HCT116 (cell line): ENCODE measurements at regions not wholly inside any gene's neighbourhood (a gene's known extent, or its start where the extent isn't known, plus 50 kb on each side); places are given as distances from the start of the nearest gene placed in this dataset.

Experiments used
- ATAC-seq: fragments of 200-7000 bp; cut with Tn5 transposase; 2 replicates; pipeline ENCODE4 v1.9.1; 2020; ENCODE audit warnings: mild to moderate bottlenecking, moderate library complexity
- BruUV-seq: library from RNA; stranded (reverse); fragments of 400-500 nt; replicated peaks from 2 replicates; lab custom pipeline; 2021; lab: Mats Ljungman, UMichigan
- CTCF ChIA-PET: fragments of 300-600 bp; sonication (Branson Sonifier 250); formaldehyde crosslinking; loops from one replicate; lab custom pipeline; 2021; ENCODE audit warnings: antibody characterized with exemption; lab: Charles Lee
- POLR2A ChIA-PET: fragments of 300-600, 350-600 bp; sonication (Branson Sonifier 250); formaldehyde crosslinking; loops from one replicate; lab custom pipeline; 2021; ENCODE audit warnings: antibody characterized with exemption; lab: Charles Lee
- RAD21 ChIA-PET, 2 experiments: fragments of 300-600 bp; sonication (Branson Sonifier 250); formaldehyde crosslinking; loops; one replicate each; lab custom pipeline; 2023; ENCODE audit warnings: low total read pairs in 2 of 2; ENCODE audit not compliant: uncharacterized antibody in 2 of 2, unreplicated experiment in 2 of 2, low non-redundant PET in 1 of 2; lab: Charles Lee
- DNase-seq: peaks from one replicate; pipeline ENCODE4 v3.0.0-alpha.2; 2010; ENCODE audit warnings: low read depth, low spot score
- H2AFZ ChIP-seq: fragments of 200-600 bp; shearing (Covaris generic), sonication (generic); 2 replicates; pipeline ENCODE4 v1.6.1; 2017; ENCODE audit warnings: low read depth, mixed run types, mixed read lengths, antibody characterized with exemption, low read length; ENCODE audit not compliant: poor library complexity, severe bottlenecking
- H3K27ac ChIP-seq: 2 replicates; pipeline ENCODE4 v1.5.1; 2012; ENCODE audit warnings: low read depth, low read length
- H3K27me3 ChIP-seq: fragments of 200-600 bp; sonication (generic); 2 replicates; pipeline ENCODE4 v1.6.1; 2016; ENCODE audit warnings: mixed run types, low read length, mixed read lengths; ENCODE audit not compliant: insufficient read depth
- H3K36me3 ChIP-seq, 2 experiments: fragments of 200-500 bp in 1 of 2; fragments of 200-600 bp in 1 of 2; sonication (Bioruptor generic) in 1 of 2; sonication (generic) in 1 of 2; 2 replicates each; pipeline versions ENCODE4 v1.5.1 to v1.6.1; 2014 to 2016; ENCODE audit warnings: low read length in 2 of 2, inconsistent platforms in 1 of 2, mixed read lengths in 1 of 2, mixed run types in 1 of 2; ENCODE audit not compliant: insufficient read depth in 2 of 2, control insufficient read depth in 1 of 2
- H3K4me1 ChIP-seq, 2 experiments: fragments of 200-600 bp in 1 of 2; sonication (generic) in 1 of 2; 2 replicates each; pipeline versions ENCODE4 v1.5.1 to v1.6.1; 2012 to 2017; ENCODE audit warnings: low read length in 2 of 2, inconsistent platforms in 1 of 2, mild to moderate bottlenecking in 1 of 2, mixed read lengths in 1 of 2, mixed run types in 1 of 2, moderate library complexity in 1 of 2; ENCODE audit not compliant: insufficient read depth in 2 of 2, control insufficient read depth in 1 of 2
- H3K4me2 ChIP-seq: fragments of 200-600 bp; sonication (generic); 2 replicates; pipeline ENCODE4 v1.6.1; 2017; ENCODE audit warnings: mixed run types, low read length, mixed read lengths
- H3K4me3 ChIP-seq, 2 experiments: fragments of 200-600 bp in 1 of 2; sonication (generic) in 1 of 2; replicated peaks in 1 of 2; 2 replicates each; pipeline ENCODE4 v1.5.1; 2011 to 2016; ENCODE audit warnings: low read length in 2 of 2, control low read depth in 1 of 2, low read depth in 1 of 2, mild to moderate bottlenecking in 1 of 2, mixed read lengths in 1 of 2, mixed run types in 1 of 2
- H3K79me2 ChIP-seq: fragments of 200-600 bp; sonication (generic); 2 replicates; pipeline ENCODE4 v1.6.1; 2017; ENCODE audit warnings: mild to moderate bottlenecking, mixed run types, low read length, moderate library complexity, mixed read lengths; ENCODE audit not compliant: insufficient read depth
- H3K9ac ChIP-seq: fragments of 200-600 bp; sonication (generic); 2 replicates; pipeline ENCODE4 v1.6.1; 2016; ENCODE audit warnings: low read length, mixed read lengths
- H3K9me2 ChIP-seq: fragments of 200-600 bp; sonication (generic), shearing (Covaris generic); 2 replicates; pipeline ENCODE4 v1.6.1; 2017; ENCODE audit warnings: mixed run types, mild to moderate bottlenecking, moderate library complexity; ENCODE audit not compliant: insufficient read depth
- H3K9me3 ChIP-seq, 2 experiments: fragments of 200-500 bp in 1 of 2; fragments of 200-600 bp in 1 of 2; sonication (Bioruptor generic) in 1 of 2; sonication (generic) in 1 of 2; 2 replicates each; pipeline ENCODE4 v1.6.1; 2014 to 2017; ENCODE audit warnings: low read length in 2 of 2, mixed read lengths in 2 of 2, inconsistent platforms in 1 of 2, low read depth in 1 of 2, mild to moderate bottlenecking in 1 of 2, mixed run types in 1 of 2, moderate library complexity in 1 of 2; ENCODE audit not compliant: control insufficient read depth in 1 of 2, insufficient read depth in 1 of 2
- H4K20me1 ChIP-seq: fragments of 200-600 bp; sonication (generic), shearing (Covaris generic); 2 replicates; pipeline ENCODE4 v1.6.1; 2017; ENCODE audit warnings: mixed run types, mild to moderate bottlenecking, moderate library complexity; ENCODE audit not compliant: insufficient read depth
- CEBPB ChIP-seq: IDR thresholded peaks from 2 replicates; pipeline ENCODE4 v1.6.1; 2012; ENCODE audit warnings: low read depth
- EGR1 ChIP-seq: IDR thresholded peaks from 2 replicates; pipeline ENCODE4 v1.6.1; 2012; ENCODE audit warnings: low read depth
- EZH2 ChIP-seq: fragments of 200-600 bp; sonication (generic); IDR thresholded peaks from 2 replicates; pipeline ENCODE4 v1.6.1; 2017; ENCODE audit warnings: antibody characterized with exemption, mixed run types
- EZH2phosphoT487 ChIP-seq: fragments of 200-600 bp; IDR thresholded peaks from 2 replicates; pipeline ENCODE4 v1.6.1; 2018; ENCODE audit warnings: antibody characterized with exemption, borderline replicate concordance
- FOSL1 ChIP-seq: IDR thresholded peaks from 2 replicates; pipeline ENCODE4 v1.6.1; 2012; ENCODE audit warnings: low read depth
- POLR2A ChIP-seq: IDR thresholded peaks from 2 replicates; pipeline ENCODE4 v1.7.0; 2011; ENCODE audit warnings: borderline replicate concordance; ENCODE audit not compliant: insufficient read depth, insufficient read length; ENCODE audit errors: extremely low read depth
- POLR2AphosphoS5 ChIP-seq: IDR thresholded peaks from 2 replicates; pipeline ENCODE4 v1.6.1; 2011; ENCODE audit warnings: mild to moderate bottlenecking, low read depth, low read length, moderate library complexity
- RAD21 ChIP-seq: IDR thresholded peaks from 2 replicates; pipeline ENCODE4 v1.6.1; 2012; ENCODE audit warnings: low read depth, mild to moderate bottlenecking
- SIN3A ChIP-seq: IDR thresholded peaks from 2 replicates; pipeline ENCODE4 v1.6.1; 2012; ENCODE audit warnings: low read depth
- SP1 ChIP-seq: IDR thresholded peaks from 2 replicates; pipeline ENCODE4 v1.6.1; 2012; ENCODE audit warnings: low read depth
- SRF ChIP-seq: IDR thresholded peaks from 2 replicates; pipeline ENCODE4 v1.6.1; 2012; ENCODE audit warnings: low read depth
- TCF7L2 ChIP-seq: IDR thresholded peaks from 2 replicates; pipeline ENCODE4 v1.7.0; 2011; ENCODE audit warnings: borderline replicate concordance, inconsistent platforms; ENCODE audit not compliant: insufficient read depth, insufficient read length; ENCODE audit errors: extremely low read depth
- ZFX ChIP-seq: fragments of 450-650 bp; IDR thresholded peaks from 2 replicates; pipeline ENCODE4 v1.6.1; 2017
- ZNF274 ChIP-seq: fragments of 200-500 bp; sonication (Bioruptor generic); IDR thresholded peaks from 2 replicates; pipeline ENCODE4 v1.6.1; 2014; ENCODE audit warnings: mild to moderate bottlenecking, low read depth, low read length, inconsistent platforms
- intact Hi-C: fragments of 100-400 bp; cut with micrococcal nuclease; formaldehyde crosslinking; loops from 2 replicates; pipeline ENCODE4 v1.10.0; 2022
- TF ChIP-seq, protein P1 (sequence below): IDR thresholded peaks from 2 replicates; pipeline ENCODE4 v1.6.1; 2012; ENCODE audit warnings: low read depth
- TF ChIP-seq, protein P2 (sequence below): IDR thresholded peaks from 2 replicates; pipeline ENCODE4 v1.6.1; 2011; ENCODE audit warnings: mild to moderate bottlenecking, low read length, moderate library complexity; ENCODE audit not compliant: insufficient replicate concordance; ENCODE audit errors: extremely low read depth
- TF ChIP-seq, protein P3 (sequence below): IDR thresholded peaks from 2 replicates; pipeline ENCODE4 v1.6.1; 2012
- TF ChIP-seq, protein P4 (sequence below): IDR thresholded peaks from 2 replicates; pipeline ENCODE4 v1.6.1; 2012

DNA sequence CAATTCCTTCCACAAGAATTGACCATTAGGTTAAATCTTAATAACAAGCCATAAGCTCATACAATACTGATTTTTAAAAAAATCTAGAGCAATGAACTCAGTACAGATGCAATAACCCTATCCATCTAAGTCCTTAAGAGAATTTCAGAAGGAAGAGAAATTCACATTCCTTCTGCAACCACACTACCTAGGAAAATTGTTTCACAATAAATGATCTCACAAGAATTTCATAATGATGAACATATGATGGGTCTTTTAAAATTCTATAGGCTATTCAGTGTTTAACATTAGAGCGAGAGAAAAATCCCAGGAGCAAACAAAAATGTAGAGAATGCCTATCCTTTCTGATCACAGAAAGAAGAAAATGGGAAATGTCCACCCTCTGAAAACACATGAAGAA, 70.0 kb upstream of the MAGI2 start:
- no TSS peak for BruUV-seq
- H3K4me1 ChIP-seq = peaks cover 3 to 15% of the 10 kb centered on the region in 2 experiments; a peak in 3 of 4 replicates
- no peaks in the 10 kb centered on the region for H3K27me3 ChIP-seq
- H3K4me3 ChIP-seq = no peak overlapping the region
- intact Hi-C loops = no loop called here
- no peaks in the 10 kb centered on the region for H3K36me3 ChIP-seq
- 0 out of 2 replicates have a peak, but pooled peaks cover 3% of the 10 kb centered on the region for H3K9me2 ChIP-seq
- RAD21 ChIA-PET = no interaction called here
- no peaks in the 10 kb centered on the region for H3K79me2 ChIP-seq
- POLR2A ChIA-PET = no interaction called here
- no peak for TF ChIP-seq POLR2AphosphoS5
- no peak for TF ChIP-seq EZH2
- TF ChIP-seq, protein P1, sequence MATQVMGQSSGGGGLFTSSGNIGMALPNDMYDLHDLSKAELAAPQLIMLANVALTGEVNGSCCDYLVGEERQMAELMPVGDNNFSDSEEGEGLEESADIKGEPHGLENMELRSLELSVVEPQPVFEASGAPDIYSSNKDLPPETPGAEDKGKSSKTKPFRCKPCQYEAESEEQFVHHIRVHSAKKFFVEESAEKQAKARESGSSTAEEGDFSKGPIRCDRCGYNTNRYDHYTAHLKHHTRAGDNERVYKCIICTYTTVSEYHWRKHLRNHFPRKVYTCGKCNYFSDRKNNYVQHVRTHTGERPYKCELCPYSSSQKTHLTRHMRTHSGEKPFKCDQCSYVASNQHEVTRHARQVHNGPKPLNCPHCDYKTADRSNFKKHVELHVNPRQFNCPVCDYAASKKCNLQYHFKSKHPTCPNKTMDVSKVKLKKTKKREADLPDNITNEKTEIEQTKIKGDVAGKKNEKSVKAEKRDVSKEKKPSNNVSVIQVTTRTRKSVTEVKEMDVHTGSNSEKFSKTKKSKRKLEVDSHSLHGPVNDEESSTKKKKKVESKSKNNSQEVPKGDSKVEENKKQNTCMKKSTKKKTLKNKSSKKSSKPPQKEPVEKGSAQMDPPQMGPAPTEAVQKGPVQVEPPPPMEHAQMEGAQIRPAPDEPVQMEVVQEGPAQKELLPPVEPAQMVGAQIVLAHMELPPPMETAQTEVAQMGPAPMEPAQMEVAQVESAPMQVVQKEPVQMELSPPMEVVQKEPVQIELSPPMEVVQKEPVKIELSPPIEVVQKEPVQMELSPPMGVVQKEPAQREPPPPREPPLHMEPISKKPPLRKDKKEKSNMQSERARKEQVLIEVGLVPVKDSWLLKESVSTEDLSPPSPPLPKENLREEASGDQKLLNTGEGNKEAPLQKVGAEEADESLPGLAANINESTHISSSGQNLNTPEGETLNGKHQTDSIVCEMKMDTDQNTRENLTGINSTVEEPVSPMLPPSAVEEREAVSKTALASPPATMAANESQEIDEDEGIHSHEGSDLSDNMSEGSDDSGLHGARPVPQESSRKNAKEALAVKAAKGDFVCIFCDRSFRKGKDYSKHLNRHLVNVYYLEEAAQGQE = no peak
- TF ChIP-seq FOSL1 = no peak
- no peak for TF ChIP-seq CEBPB
- TF ChIP-seq SP1 = no peak
- TF ChIP-seq RAD21 = no peak
- TF ChIP-seq SIN3A = no peak
- no peak for TF ChIP-seq POLR2A
- TF ChIP-seq, protein P2, sequence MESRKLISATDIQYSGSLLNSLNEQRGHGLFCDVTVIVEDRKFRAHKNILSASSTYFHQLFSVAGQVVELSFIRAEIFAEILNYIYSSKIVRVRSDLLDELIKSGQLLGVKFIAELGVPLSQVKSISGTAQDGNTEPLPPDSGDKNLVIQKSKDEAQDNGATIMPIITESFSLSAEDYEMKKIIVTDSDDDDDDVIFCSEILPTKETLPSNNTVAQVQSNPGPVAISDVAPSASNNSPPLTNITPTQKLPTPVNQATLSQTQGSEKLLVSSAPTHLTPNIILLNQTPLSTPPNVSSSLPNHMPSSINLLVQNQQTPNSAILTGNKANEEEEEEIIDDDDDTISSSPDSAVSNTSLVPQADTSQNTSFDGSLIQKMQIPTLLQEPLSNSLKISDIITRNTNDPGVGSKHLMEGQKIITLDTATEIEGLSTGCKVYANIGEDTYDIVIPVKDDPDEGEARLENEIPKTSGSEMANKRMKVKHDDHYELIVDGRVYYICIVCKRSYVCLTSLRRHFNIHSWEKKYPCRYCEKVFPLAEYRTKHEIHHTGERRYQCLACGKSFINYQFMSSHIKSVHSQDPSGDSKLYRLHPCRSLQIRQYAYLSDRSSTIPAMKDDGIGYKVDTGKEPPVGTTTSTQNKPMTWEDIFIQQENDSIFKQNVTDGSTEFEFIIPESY = no peak
- no peak for TF ChIP-seq EZH2phosphoT487
- no peak for TF ChIP-seq EGR1
- TF ChIP-seq, protein P3, sequence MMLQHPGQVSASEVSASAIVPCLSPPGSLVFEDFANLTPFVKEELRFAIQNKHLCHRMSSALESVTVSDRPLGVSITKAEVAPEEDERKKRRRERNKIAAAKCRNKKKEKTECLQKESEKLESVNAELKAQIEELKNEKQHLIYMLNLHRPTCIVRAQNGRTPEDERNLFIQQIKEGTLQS = no peak
- no peak for TF ChIP-seq ZNF274
- no peak for TF ChIP-seq SRF
- no peak for TF ChIP-seq TCF7L2
- TF ChIP-seq, protein P4, sequence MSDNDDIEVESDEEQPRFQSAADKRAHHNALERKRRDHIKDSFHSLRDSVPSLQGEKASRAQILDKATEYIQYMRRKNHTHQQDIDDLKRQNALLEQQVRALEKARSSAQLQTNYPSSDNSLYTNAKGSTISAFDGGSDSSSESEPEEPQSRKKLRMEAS = no peak
- TF ChIP-seq ZFX = no peak
- no peak overlapping the region for H3K9ac ChIP-seq
- H4K20me1 ChIP-seq = no peaks in the 10 kb centered on the region
- ATAC-seq (no peak), DNase-seq (no peak)
- no peaks in the 10 kb centered on the region for H3K9me3 ChIP-seq
- no peak overlapping the region for H3K27ac ChIP-seq
- no peak overlapping the region for H2AFZ ChIP-seq
- H3K4me2 ChIP-seq = no peak overlapping the region
- CTCF ChIA-PET = no interaction called here
